Keratinocyte (primary cell): ENCODE measurements at regions not wholly inside any gene's neighbourhood (a gene's known extent, or its start where the extent isn't known, plus 50 kb on each side); places are given as distances from the start of the nearest gene placed in this dataset.

ENCODE experiments used
- DNase-seq: peaks from one replicate; pipeline ENCODE4 v3.0.0-alpha.2; 2011; ENCODE audit warnings: low read depth, missing footprints, low spot score
- FAIRE-seq: peaks from 2 replicates; lab custom pipeline; 2011; peaks lifted over from hg19 to GRCh38; lab: Jason Lieb, UNC
- H2AFZ ChIP-seq: 2 replicates; pipeline ENCODE4 v1.6.0; 2012; ENCODE audit warnings: low read length, control low read depth, inconsistent platforms; ENCODE audit not compliant: control insufficient read depth
- H3K27ac ChIP-seq: 2 replicates; pipeline ENCODE4 v1.5.1; 2011; ENCODE audit warnings: low read length; ENCODE audit not compliant: control insufficient read depth, insufficient read depth
- H3K27me3 ChIP-seq: 3 replicates; pipeline ENCODE4 v1.6.0; 2011; ENCODE audit warnings: low read length; ENCODE audit not compliant: control insufficient read depth, insufficient read depth; ENCODE audit errors: extremely low read depth
- H3K36me3 ChIP-seq, 2 experiments: 2 replicates in 1 of 2; 3 replicates in 1 of 2; pipeline ENCODE4 v1.5.1; 2011; ENCODE audit warnings: low read length in 2 of 2, mild to moderate bottlenecking in 1 of 2; ENCODE audit not compliant: control insufficient read depth in 2 of 2, insufficient read depth in 2 of 2; ENCODE audit errors: extremely low read depth in 1 of 2
- H3K4me1 ChIP-seq: 3 replicates; pipeline ENCODE4 v1.5.1; 2011; ENCODE audit warnings: low read length; ENCODE audit not compliant: control insufficient read depth, insufficient read depth; ENCODE audit errors: extremely low read depth
- H3K4me2 ChIP-seq: 3 replicates; pipeline ENCODE4 v1.6.0; 2011; ENCODE audit warnings: low read depth, low read length; ENCODE audit not compliant: control insufficient read depth, insufficient read depth; ENCODE audit errors: extremely low read depth
- H3K4me3 ChIP-seq, 3 experiments: fragments of 200-600 bp in 1 of 3; sonication (generic) in 1 of 3; 2 replicates in 2 of 3; 3 replicates in 1 of 3; pipeline ENCODE4 v1.5.1; 2011 to 2016; ENCODE audit warnings: low read length in 3 of 3, mild to moderate bottlenecking in 3 of 3, control low read depth in 2 of 3, inconsistent platforms in 1 of 3, low read depth in 1 of 3, mixed read lengths in 1 of 3, mixed run types in 1 of 3, moderate library complexity in 1 of 3; ENCODE audit not compliant: control insufficient read depth in 2 of 3, insufficient read depth in 2 of 3; ENCODE audit errors: extremely low read depth in 1 of 3
- H3K79me2 ChIP-seq: 2 replicates; pipeline ENCODE4 v1.6.0; 2012; ENCODE audit warnings: low read length; ENCODE audit not compliant: control insufficient read depth, insufficient read depth
- H3K9ac ChIP-seq: 3 replicates; pipeline ENCODE4 v1.6.0; 2011; ENCODE audit warnings: low read length; ENCODE audit not compliant: control insufficient read depth, insufficient read depth; ENCODE audit errors: extremely low read depth
- H3K9me1 ChIP-seq: 3 replicates; pipeline ENCODE4 v1.6.0; 2011; ENCODE audit warnings: low read length; ENCODE audit not compliant: control insufficient read depth, insufficient read depth; ENCODE audit errors: extremely low read depth
- H3K9me3 ChIP-seq: 2 replicates; pipeline ENCODE4 v1.5.1; 2012; ENCODE audit warnings: low read depth, low read length; ENCODE audit not compliant: control insufficient read depth
- H4K20me1 ChIP-seq: 3 replicates; pipeline ENCODE4 v1.6.0; 2011; ENCODE audit warnings: low read length; ENCODE audit not compliant: control insufficient read depth, insufficient read depth; ENCODE audit errors: extremely low read depth
- EZH2 ChIP-seq: IDR thresholded peaks from one replicate; pipeline ENCODE4 v1.6.1; 2012; ENCODE audit warnings: inconsistent platforms, mild to moderate bottlenecking, low read length, moderate library complexity
- dilution Hi-C: fragments of 300-500 bp; cut with MboI; formaldehyde crosslinking; loops from one replicate; pipeline ENCODE4 v1.7.0; 2020; ENCODE audit warnings: low sequenced_read_pairs; ENCODE audit not compliant: extremely low pct_ligation_motif_present
- TF ChIP-seq, protein P1 (sequence below), 3 experiments: IDR thresholded peaks in 1 of 3; conservative IDR thresholded peaks in 1 of 3; optimal IDR thresholded peaks in 1 of 3; 2 replicates in 2 of 3; 3 replicates in 1 of 3; pipeline versions ENCODE3 to v1.5.1; 2011; ENCODE audit warnings: low read length in 3 of 3, mild to moderate bottlenecking in 3 of 3, moderate library complexity in 2 of 3, control low read depth in 1 of 3, inconsistent platforms in 1 of 3; ENCODE audit not compliant: insufficient read depth in 2 of 3; ENCODE audit errors: extremely low read depth in 1 of 3

- DNase-seq = no peak
These were observed 67.6 kb upstream of the ZNF536 start for GRCh38 chr19:30304540-30304939.

DNA sequence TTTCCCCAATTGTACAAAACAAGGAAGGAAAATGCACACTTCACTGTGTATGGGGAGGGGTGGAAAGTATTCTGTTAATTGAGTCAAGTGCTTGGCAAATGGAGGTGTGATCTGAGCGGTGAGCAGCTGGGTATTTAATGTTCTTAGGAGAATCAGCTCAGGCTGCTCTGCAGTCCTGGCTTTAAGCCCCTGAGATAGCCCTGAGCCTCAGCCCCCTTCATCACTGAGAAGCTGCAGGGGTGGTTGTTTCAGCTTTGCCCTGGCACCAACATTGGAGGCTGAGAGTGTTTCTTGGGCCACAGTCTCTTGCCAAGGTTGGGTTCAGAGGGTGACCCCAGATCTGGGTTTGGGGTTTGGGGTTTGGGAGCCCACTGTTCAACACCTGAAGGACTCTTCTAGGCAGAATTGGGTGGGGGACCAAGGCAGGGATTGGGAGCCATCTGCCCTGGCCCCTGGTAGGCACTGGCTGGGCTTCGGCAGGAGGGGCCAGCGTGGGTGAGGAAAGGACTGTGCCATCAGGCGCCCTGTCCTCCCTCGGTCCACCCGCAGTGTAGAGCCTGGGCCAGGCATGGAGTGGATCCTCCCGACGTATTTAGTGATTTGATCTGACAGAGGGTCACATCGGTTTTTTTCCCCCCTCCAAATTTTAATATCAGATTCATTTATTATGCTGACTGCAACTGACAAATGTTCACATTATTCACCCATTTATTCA lies 66.7 kb upstream of the ZNF536 start:
- H3K4me2 ChIP-seq = no peak overlapping the region
- H3K9me1 ChIP-seq = no peaks in the 10 kb centered on the region
- no peaks in the 10 kb centered on the region for H3K4me1 ChIP-seq
- H3K9me3 ChIP-seq = no peaks in the 10 kb centered on the region
- no peak for DNase-seq
- no peaks in the 10 kb centered on the region for H4K20me1 ChIP-seq
- no peak for FAIRE-seq
- no peak overlapping the region for H3K27ac ChIP-seq
- H3K4me3 ChIP-seq = no peak overlapping the region
- no peak overlapping the region for H3K9ac ChIP-seq
- H3K27me3 ChIP-seq = no peaks in the 10 kb centered on the region
- TF ChIP-seq, protein P1, sequence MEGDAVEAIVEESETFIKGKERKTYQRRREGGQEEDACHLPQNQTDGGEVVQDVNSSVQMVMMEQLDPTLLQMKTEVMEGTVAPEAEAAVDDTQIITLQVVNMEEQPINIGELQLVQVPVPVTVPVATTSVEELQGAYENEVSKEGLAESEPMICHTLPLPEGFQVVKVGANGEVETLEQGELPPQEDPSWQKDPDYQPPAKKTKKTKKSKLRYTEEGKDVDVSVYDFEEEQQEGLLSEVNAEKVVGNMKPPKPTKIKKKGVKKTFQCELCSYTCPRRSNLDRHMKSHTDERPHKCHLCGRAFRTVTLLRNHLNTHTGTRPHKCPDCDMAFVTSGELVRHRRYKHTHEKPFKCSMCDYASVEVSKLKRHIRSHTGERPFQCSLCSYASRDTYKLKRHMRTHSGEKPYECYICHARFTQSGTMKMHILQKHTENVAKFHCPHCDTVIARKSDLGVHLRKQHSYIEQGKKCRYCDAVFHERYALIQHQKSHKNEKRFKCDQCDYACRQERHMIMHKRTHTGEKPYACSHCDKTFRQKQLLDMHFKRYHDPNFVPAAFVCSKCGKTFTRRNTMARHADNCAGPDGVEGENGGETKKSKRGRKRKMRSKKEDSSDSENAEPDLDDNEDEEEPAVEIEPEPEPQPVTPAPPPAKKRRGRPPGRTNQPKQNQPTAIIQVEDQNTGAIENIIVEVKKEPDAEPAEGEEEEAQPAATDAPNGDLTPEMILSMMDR (optimal IDR thresholded peaks at IDR 0.05 in 1 of 3, IDR thresholded peaks at IDR 0.05 in 1 of 3, conservative IDR thresholded peaks at IDR 0.05 in 1 of 3; ENCODE audit: extremely low read depth in 1 of 3, insufficient read depth in 2 of 3, low read length in 3 of 3) = no peak
- TF ChIP-seq EZH2 = no peak
- no peaks in the 10 kb centered on the region for H3K36me3 ChIP-seq
- no peaks in the 10 kb centered on the region for H3K79me2 ChIP-seq
- H2AFZ ChIP-seq = no peak overlapping the region
- dilution Hi-C loops = no loop called here

More at GRCh38 chr19:30304540-30304939, 67.6 kb upstream of the ZNF536 start:
- no peak overlapping the region for H3K9ac ChIP-seq
- H3K27ac ChIP-seq = no peak overlapping the region
- H4K20me1 ChIP-seq = no peaks in the 10 kb centered on the region
- no peaks in the 10 kb centered on the region for H3K36me3 ChIP-seq
- no peaks in the 10 kb centered on the region for H3K4me1 ChIP-seq
- no peaks in the 10 kb centered on the region for H3K79me2 ChIP-seq
- no peaks in the 10 kb centered on the region for H3K9me3 ChIP-seq
- H3K27me3 ChIP-seq = no peaks in the 10 kb centered on the region
- no peak for FAIRE-seq
- H3K4me3 ChIP-seq = no peak overlapping the region
- no peak overlapping the region for H2AFZ ChIP-seq
- H3K4me2 ChIP-seq = no peak overlapping the region
- dilution Hi-C loops = no loop called here
- TF ChIP-seq, protein P1 (optimal IDR thresholded peaks at IDR 0.05 in 1 of 3, IDR thresholded peaks at IDR 0.05 in 1 of 3, conservative IDR thresholded peaks at IDR 0.05 in 1 of 3; ENCODE audit: extremely low read depth in 1 of 3, insufficient read depth in 2 of 3, low read length in 3 of 3) = no peak
- no peak for TF ChIP-seq EZH2
- H3K9me1 ChIP-seq = no peaks in the 10 kb centered on the region
